GM23338 (cell line): ENCODE measurements at regions not wholly inside any gene's neighbourhood (a gene's known extent, or its start where the extent isn't known, plus 50 kb on each side); places are given as distances from the start of the nearest gene placed in this dataset.

Experiments
- ATAC-seq: fragments of 200-7000 bp; cut with Tn5 transposase; 3 replicates; pipeline ENCODE4 v1.9.1; 2020
- DNase-seq: peaks from one replicate; pipeline ENCODE4 v3.0.0-alpha.2; 2015; ENCODE audit warnings: low spot score
- H2AFZ ChIP-seq: fragments of 200-600 bp; sonication (generic); 2 replicates; pipeline ENCODE4 v1.8.0; 2016; ENCODE audit warnings: antibody characterized with exemption, mild to moderate bottlenecking, moderate library complexity
- H3F3A ChIP-seq: fragments of 200-600 bp; sonication (generic); replicated peaks from 2 replicates; pipeline ENCODE4 v1.8.0; 2017; ENCODE audit warnings: antibody characterized with exemption, mixed run types, low read depth
- H3K27ac ChIP-seq: fragments of 200-600 bp; sonication (generic); 2 replicates; pipeline ENCODE4 v1.6.1; 2016; ENCODE audit warnings: low read depth
- H3K27me3 ChIP-seq: fragments of 200-600 bp; sonication (generic); 2 replicates; pipeline ENCODE4 v1.8.0; 2016; ENCODE audit warnings: mild to moderate bottlenecking, mixed run types, moderate library complexity; ENCODE audit not compliant: insufficient read depth
- H3K36me3 ChIP-seq: fragments of 200-600 bp; sonication (generic); 2 replicates; pipeline ENCODE4 v1.8.0; 2016; ENCODE audit warnings: mild to moderate bottlenecking; ENCODE audit not compliant: insufficient read depth
- H3K4me1 ChIP-seq: fragments of 200-600 bp; sonication (generic); 2 replicates; pipeline ENCODE4 v1.8.0; 2016; ENCODE audit warnings: mild to moderate bottlenecking, moderate library complexity; ENCODE audit not compliant: insufficient read depth
- H3K4me2 ChIP-seq: fragments of 200-600 bp; sonication (generic); 2 replicates; pipeline ENCODE4 v1.7.1; 2017; ENCODE audit warnings: mixed run types
- H3K4me3 ChIP-seq: fragments of 200-600 bp; sonication (generic); 2 replicates; pipeline ENCODE4 v1.6.1; 2016; ENCODE audit warnings: mixed run types
- H3K79me2 ChIP-seq: fragments of 200-600 bp; sonication (generic); replicated peaks from 2 replicates; pipeline ENCODE4 v1.8.0; 2017; ENCODE audit warnings: mild to moderate bottlenecking; ENCODE audit not compliant: insufficient read depth
- H3K9me2 ChIP-seq: fragments of 200-600 bp; sonication (generic); 2 replicates; pipeline ENCODE4 v1.8.0; 2017; ENCODE audit not compliant: insufficient read depth
- H4K20me1 ChIP-seq: fragments of 200-600 bp; sonication (generic); replicated peaks from 2 replicates; pipeline ENCODE4 v1.8.0; 2017; ENCODE audit warnings: mild to moderate bottlenecking; ENCODE audit not compliant: insufficient read depth
- H3K27ac Mint-ChIP-seq: 2 replicates; pipeline ENCODE4 v1.8.0; 2020; ENCODE audit warnings: inconsistent platforms, mild to moderate bottlenecking, moderate library complexity, mixed read lengths
- H3K27me3 Mint-ChIP-seq: 3 replicates; pipeline ENCODE4 v1.8.0; 2022; ENCODE audit warnings: low read depth, mild to moderate bottlenecking, moderate library complexity, mixed read lengths, inconsistent platforms; ENCODE audit not compliant: insufficient read depth, poor library complexity
- H3K36me3 Mint-ChIP-seq: 3 replicates; pipeline ENCODE4 v1.8.0; 2021; ENCODE audit warnings: low read depth, mild to moderate bottlenecking, inconsistent platforms, moderate library complexity, mixed read lengths
- H3K4me1 Mint-ChIP-seq: 3 replicates; pipeline ENCODE4 v1.8.0; 2020; ENCODE audit warnings: mild to moderate bottlenecking, inconsistent platforms, mixed read lengths
- H3K4me3 Mint-ChIP-seq: 3 replicates; pipeline ENCODE4 v1.8.0; 2021; ENCODE audit warnings: moderate library complexity, mild to moderate bottlenecking, inconsistent platforms, mixed read lengths
- H3K9me3 Mint-ChIP-seq: 3 replicates; pipeline ENCODE4 v1.8.0; 2020; ENCODE audit warnings: moderate library complexity, mild to moderate bottlenecking, inconsistent platforms, mixed read lengths
- CREB1 ChIP-seq: fragments of 250-450 bp; sonication (Bioruptor Pico); IDR thresholded peaks from 2 replicates; pipeline ENCODE4 v1.5.0; 2020; ENCODE audit warnings: low read depth, mild to moderate bottlenecking, moderate library complexity
- CTCF ChIP-seq, 2 experiments: fragments of 200-600 bp in 1 of 2; sonication (generic) in 1 of 2; conservative IDR thresholded peaks; 2 replicates each; pipeline versions ENCODE4 v1.5.1 to v1.6.1; 2016 to 2017; ENCODE audit warnings: antibody characterized with exemption in 2 of 2, low read depth in 2 of 2, mild to moderate bottlenecking in 2 of 2, moderate library complexity in 1 of 2
- NANOG ChIP-seq: IDR thresholded peaks from 2 replicates; pipeline ENCODE4 v1.6.1; 2016; ENCODE audit warnings: antibody characterized with exemption, borderline replicate concordance
- ZNF462 ChIP-seq: fragments of 250-450 bp; sonication (Bioruptor Pico); IDR thresholded peaks from 2 replicates; pipeline ENCODE4 v1.5.0; 2020; ENCODE audit warnings: mild to moderate bottlenecking, moderate library complexity

GRCh38 chr18:64244571-64244970, 95.7 kb upstream of the LINC00305 start:
- Mint-ChIP-seq H3K9me3 (no peaks in the 10 kb centered on the region), H3K27ac (no peak overlapping the region), H3K4me1 (peaks cover 14% of the 10 kb centered on the region; the same call in 2 of the 3 replicates), H3K36me3 (no peaks in the 10 kb centered on the region; the same call in 2 of the 3 replicates), H3K4me3 (no peak overlapping the region), H3K27me3 (no peaks in the 10 kb centered on the region)
- peaks cover 6% of the 10 kb centered on the region; the same call in 1 of the 2 replicates for H3K9me2 ChIP-seq
- no peaks in the 10 kb centered on the region for H3K79me2 ChIP-seq
- H3F3A ChIP-seq: no peaks in the 10 kb centered on the region
- H3K27ac ChIP-seq: no peak overlapping the region
- no peak overlapping the region for H3K4me3 ChIP-seq
- no peaks in the 10 kb centered on the region for H3K27me3 ChIP-seq
- no peak overlapping the region for H3K4me2 ChIP-seq
- peak; percentile 35 for DNase-seq
- H3K4me1 ChIP-seq: no peaks in the 10 kb centered on the region
- H4K20me1 ChIP-seq: no peaks in the 10 kb centered on the region
- H2AFZ ChIP-seq: peak overlapping the region; percentile 75; the same call in 1 of the 2 replicates
- ATAC-seq: peak; percentile 72
- no peaks in the 10 kb centered on the region for H3K36me3 ChIP-seq
- TF ChIP-seq CTCF (conservative IDR thresholded peaks at IDR 0.05; ENCODE audit: low read depth in 2 of 2) (peak; percentile 44 to 76), CREB1 (CRISPR knock-in tag) (no peak), NANOG (no peak), ZNF462 (CRISPR knock-in tag) (0 out of 2 replicates have a peak, but pooled peaks have one; percentile 5)
